ENCODE measurements at regions not wholly inside any gene's neighbourhood (a gene's known extent, or its start where the extent isn't known, plus 50 kb on each side); places are given as distances from the start of the nearest gene placed in this dataset.
"Not testable (repeated sequence)": the region's sequence is repeated elsewhere in the genome, so short reads cannot be mapped to it uniquely, and the experiment has no call there.

- H2AFZ ChIP-seq = no peak overlapping the region
- no peak overlapping the region for H3K9ac ChIP-seq
- no peak for TF ChIP-seq CTCF (IDR thresholded peaks at IDR 0.05)
- no peaks in the 10 kb centered on the region for H3K36me3 ChIP-seq (ENCODE audit: control insufficient read depth, insufficient read depth, low read length)
- no peaks in the 10 kb centered on the region for H3K27me3 ChIP-seq (ENCODE audit: control insufficient read depth, insufficient read depth, low read length)
- H3K9me3 ChIP-seq (ENCODE audit: control insufficient read depth, low read length) = no peaks in the 10 kb centered on the region
- no peaks in the 10 kb centered on the region for H3K79me2 ChIP-seq
- no peak overlapping the region for H3K4me2 ChIP-seq (ENCODE audit: low read length)
- peaks cover 6% of the 10 kb centered on the region for H3K4me1 ChIP-seq
- H3K27ac ChIP-seq = no peak overlapping the region
- no peak overlapping the region for H3K4me3 ChIP-seq (ENCODE audit: low read depth, low read length)
Measured at GRCh38 chr14:35211067-35211466, 81.1 kb upstream of the PSMA6 start.

- H3K36me3 ChIP-seq (ENCODE audit: control insufficient read depth, insufficient read depth, low read length) = no peaks in the 10 kb centered on the region
- H3K4me1 ChIP-seq = peaks cover 6% of the 10 kb centered on the region
- H3K27me3 ChIP-seq (ENCODE audit: control insufficient read depth, insufficient read depth, low read length) = no peaks in the 10 kb centered on the region
- H3K9me3 ChIP-seq (ENCODE audit: control insufficient read depth, low read length) = no peaks in the 10 kb centered on the region
- H3K4me3 ChIP-seq (ENCODE audit: low read depth, low read length) = no peak overlapping the region
- H3K27ac ChIP-seq = no peak overlapping the region
- no peak overlapping the region for H3K4me2 ChIP-seq (ENCODE audit: low read length)
- no peak for TF ChIP-seq CTCF (IDR thresholded peaks at IDR 0.05)
- no peaks in the 10 kb centered on the region for H3K79me2 ChIP-seq
- H3K9ac ChIP-seq = no peak overlapping the region
- no peak overlapping the region for H2AFZ ChIP-seq
Measured at GRCh38 chr14:35212471-35213142, 79.6 kb upstream of the PSMA6 start.

- H3K27me3 ChIP-seq (ENCODE audit: control insufficient read depth, insufficient read depth, low read length) = no peaks in the 10 kb centered on the region
- no peaks in the 10 kb centered on the region for H3K9me3 ChIP-seq (ENCODE audit: control insufficient read depth, low read length)
- H2AFZ ChIP-seq = no peak overlapping the region
- peaks cover 6% of the 10 kb centered on the region for H3K4me1 ChIP-seq
- no peak overlapping the region for H3K4me3 ChIP-seq (ENCODE audit: low read depth, low read length)
- no peaks in the 10 kb centered on the region for H3K36me3 ChIP-seq (ENCODE audit: control insufficient read depth, insufficient read depth, low read length)
- H3K9ac ChIP-seq = no peak overlapping the region
- no peak for TF ChIP-seq CTCF (IDR thresholded peaks at IDR 0.05)
- no peak overlapping the region for H3K27ac ChIP-seq
- H3K4me2 ChIP-seq (ENCODE audit: low read length) = no peak overlapping the region
- H3K79me2 ChIP-seq = no peaks in the 10 kb centered on the region
Measured at GRCh38 chr14:35213143-35213788, 78.9 kb upstream of the PSMA6 start.

DNA sequence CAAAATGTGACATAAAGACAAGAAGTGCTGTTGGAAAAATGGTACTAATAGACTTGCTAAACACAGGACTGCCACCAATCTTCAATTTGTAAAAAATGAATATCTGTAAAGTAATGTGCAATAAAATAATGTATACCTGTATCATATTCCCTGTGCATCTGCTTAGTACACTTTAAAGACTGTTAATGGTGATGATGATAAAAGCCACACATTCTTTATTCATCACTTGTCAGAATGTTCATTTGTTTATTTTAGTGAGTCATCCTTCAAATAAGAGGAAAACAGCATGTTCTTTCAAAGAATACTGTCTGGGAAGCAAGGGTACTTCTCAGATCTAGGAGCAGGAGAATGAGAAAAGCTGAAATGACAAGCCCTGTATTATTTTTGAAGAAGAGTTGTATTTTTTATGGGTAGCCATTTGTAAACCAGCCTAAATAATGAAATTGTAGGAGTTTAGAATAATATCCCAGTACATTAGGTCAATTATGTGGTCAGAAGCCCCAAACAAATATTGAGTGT is 78.3 kb upstream of the PSMA6 start:
- Histone ChIP-seq H2AFZ (no peak overlapping the region), H3K4me2 (ENCODE audit: low read length) (no peak overlapping the region), H3K4me3 (ENCODE audit: low read depth, low read length) (no peak overlapping the region), H3K4me1 (peaks cover 6% of the 10 kb centered on the region), H3K36me3 (ENCODE audit: control insufficient read depth, insufficient read depth, low read length) (no peaks in the 10 kb centered on the region), H3K27ac (no peak overlapping the region), H3K27me3 (ENCODE audit: control insufficient read depth, insufficient read depth, low read length) (no peaks in the 10 kb centered on the region), H3K9me3 (ENCODE audit: control insufficient read depth, low read length) (no peaks in the 10 kb centered on the region), H3K79me2 (no peaks in the 10 kb centered on the region), H3K9ac (no peak overlapping the region)
- no peak for TF ChIP-seq CTCF (IDR thresholded peaks at IDR 0.05)

- not testable (repeated sequence) for H3K36me3 ChIP-seq (ENCODE audit: control insufficient read depth, insufficient read depth, low read length); H2AFZ ChIP-seq; H3K27ac ChIP-seq; H3K4me2 ChIP-seq (ENCODE audit: low read length); H3K9me3 ChIP-seq (ENCODE audit: control insufficient read depth, low read length); H3K79me2 ChIP-seq; H3K4me1 ChIP-seq; H3K27me3 ChIP-seq (ENCODE audit: control insufficient read depth, insufficient read depth, low read length); H3K9ac ChIP-seq; H3K4me3 ChIP-seq (ENCODE audit: low read depth, low read length)
Measured at GRCh38 chr14:35214402-35214801, 77.8 kb upstream of the PSMA6 start.
